H1 (cell line): ENCODE measurements at regions not wholly inside any gene's neighbourhood (a gene's known extent, or its start where the extent isn't known, plus 50 kb on each side); places are given as distances from the start of the nearest gene placed in this dataset.

Experiments used
- EP300 ChIP-seq, 2 experiments: IDR thresholded peaks; 1 replicate in 1 of 2; 2 replicates in 1 of 2; pipeline ENCODE4 v1.6.1; 2011 to 2012; ENCODE audit warnings: low read depth in 2 of 2, low read length in 2 of 2, mild to moderate bottlenecking in 2 of 2, borderline replicate concordance in 1 of 2, inconsistent platforms in 1 of 2, moderate library complexity in 1 of 2
- EZH2 ChIP-seq: fragments of 200-600 bp; sonication (generic); IDR thresholded peaks from 2 replicates; pipeline ENCODE4 v1.7.1; 2012; ENCODE audit warnings: low read depth, mild to moderate bottlenecking, moderate library complexity, low read length, inconsistent platforms; ENCODE audit not compliant: severe bottlenecking
- KDM5A ChIP-seq: fragments of 200-600 bp; IDR thresholded peaks from 2 replicates; pipeline ENCODE4 v1.7.1; 2012; ENCODE audit warnings: mild to moderate bottlenecking, low read length, inconsistent platforms, mixed read lengths
- TAF1 ChIP-seq: IDR thresholded peaks from 2 replicates; pipeline ENCODE4 v1.6.1; 2011; ENCODE audit warnings: mild to moderate bottlenecking, low read depth, low read length
- YY1 ChIP-seq: IDR thresholded peaks from 2 replicates; pipeline ENCODE4 v1.6.1; 2011; ENCODE audit warnings: low read depth, mild to moderate bottlenecking, low read length
- TF ChIP-seq, protein P1 (sequence below), 3 experiments: IDR thresholded peaks; 1 replicate in 2 of 3; 2 replicates in 1 of 3; pipeline versions ENCODE4 v1.5.1 to v1.6.1; 2011; ENCODE audit warnings: low read length in 3 of 3, mild to moderate bottlenecking in 3 of 3, inconsistent platforms in 2 of 3, low read depth in 1 of 3, moderate library complexity in 1 of 3; ENCODE audit not compliant: insufficient read depth in 1 of 3; ENCODE audit errors: control extremely low read depth in 1 of 3

GRCh38 chr11:70603756-70604211 is 205.5 kb downstream of the CTTN start:
- TF ChIP-seq EP300 (IDR thresholded peaks at IDR 0.05; ENCODE audit: borderline replicate concordance in 1 of 2, low read depth in 2 of 2, low read length in 2 of 2): no peak
- TF ChIP-seq YY1: no peak
- no peak for TF ChIP-seq KDM5A
- TF ChIP-seq TAF1: no peak
- TF ChIP-seq, protein P1, sequence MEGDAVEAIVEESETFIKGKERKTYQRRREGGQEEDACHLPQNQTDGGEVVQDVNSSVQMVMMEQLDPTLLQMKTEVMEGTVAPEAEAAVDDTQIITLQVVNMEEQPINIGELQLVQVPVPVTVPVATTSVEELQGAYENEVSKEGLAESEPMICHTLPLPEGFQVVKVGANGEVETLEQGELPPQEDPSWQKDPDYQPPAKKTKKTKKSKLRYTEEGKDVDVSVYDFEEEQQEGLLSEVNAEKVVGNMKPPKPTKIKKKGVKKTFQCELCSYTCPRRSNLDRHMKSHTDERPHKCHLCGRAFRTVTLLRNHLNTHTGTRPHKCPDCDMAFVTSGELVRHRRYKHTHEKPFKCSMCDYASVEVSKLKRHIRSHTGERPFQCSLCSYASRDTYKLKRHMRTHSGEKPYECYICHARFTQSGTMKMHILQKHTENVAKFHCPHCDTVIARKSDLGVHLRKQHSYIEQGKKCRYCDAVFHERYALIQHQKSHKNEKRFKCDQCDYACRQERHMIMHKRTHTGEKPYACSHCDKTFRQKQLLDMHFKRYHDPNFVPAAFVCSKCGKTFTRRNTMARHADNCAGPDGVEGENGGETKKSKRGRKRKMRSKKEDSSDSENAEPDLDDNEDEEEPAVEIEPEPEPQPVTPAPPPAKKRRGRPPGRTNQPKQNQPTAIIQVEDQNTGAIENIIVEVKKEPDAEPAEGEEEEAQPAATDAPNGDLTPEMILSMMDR (IDR thresholded peaks at IDR 0.05; ENCODE audit: control extremely low read depth in 1 of 3, insufficient read depth in 1 of 3, low read depth in 1 of 3, low read length in 3 of 3): no peak
- no peak for TF ChIP-seq EZH2
